Fibroblast of skin of back (primary cell): ENCODE measurements at regions not wholly inside any gene's neighbourhood (a gene's known extent, or its start where the extent isn't known, plus 50 kb on each side); places are given as distances from the start of the nearest gene placed in this dataset.

Experiments used
- DNase-seq: peaks from one replicate; pipeline ENCODE4 v3.0.0-alpha.2; 2013

- DNase-seq = no peak
Observed at GRCh38 chr3:71901645-71902044, 116.7 kb upstream of the PROK2 start.

GRCh38 chr3:71900057-71900456, 115.1 kb upstream of the PROK2 start:
- no peak for DNase-seq

- DNase-seq = no peak
Observed at GRCh38 chr3:71896751-71897150, 111.8 kb upstream of the PROK2 start.

DNA sequence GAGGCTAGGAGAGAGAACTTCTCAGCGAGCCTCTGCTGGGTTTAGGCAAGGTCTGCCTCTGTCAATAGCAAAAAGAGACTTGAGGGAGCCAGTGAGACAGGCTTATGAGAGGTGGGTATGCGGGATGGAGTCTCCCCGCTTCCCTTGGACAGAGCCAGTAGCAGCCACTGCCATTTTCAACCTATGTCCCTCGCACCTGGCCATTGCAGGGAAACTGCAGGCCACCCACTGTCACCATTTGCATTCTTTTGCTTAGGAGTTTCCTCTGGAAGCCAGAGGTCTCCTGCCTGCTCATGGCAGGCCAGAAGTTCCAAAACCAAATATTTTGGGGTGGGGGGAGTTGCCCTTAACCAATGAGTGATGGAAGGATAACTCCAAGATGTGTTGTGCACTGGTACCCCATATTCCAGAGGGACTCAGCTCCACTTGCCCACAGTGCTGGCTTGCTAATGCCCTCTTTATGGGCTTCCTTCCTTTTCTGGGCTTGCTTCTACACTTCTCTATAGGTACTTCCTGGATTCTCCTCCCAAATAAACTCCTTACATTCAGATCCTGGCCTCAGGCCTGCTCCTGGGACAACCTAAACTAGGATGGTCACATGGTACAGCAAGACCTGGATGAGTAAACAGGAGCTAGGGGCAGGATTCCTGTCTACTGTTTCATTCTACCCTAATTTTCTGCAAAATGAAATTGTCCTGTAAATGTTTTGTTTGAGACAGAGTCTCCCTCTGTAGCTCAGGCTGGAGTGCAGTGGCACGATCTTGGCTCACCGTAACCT, 108.9 kb upstream of the PROK2 start:
- DNase-seq = no peak

GRCh38 chr3:71893122-71893521, 108.2 kb upstream of the PROK2 start:
- DNase-seq = no peak

GRCh38 chr3:71891483-71891882, 106.5 kb upstream of the PROK2 start:
- DNase-seq = peak; percentile 7

DNA sequence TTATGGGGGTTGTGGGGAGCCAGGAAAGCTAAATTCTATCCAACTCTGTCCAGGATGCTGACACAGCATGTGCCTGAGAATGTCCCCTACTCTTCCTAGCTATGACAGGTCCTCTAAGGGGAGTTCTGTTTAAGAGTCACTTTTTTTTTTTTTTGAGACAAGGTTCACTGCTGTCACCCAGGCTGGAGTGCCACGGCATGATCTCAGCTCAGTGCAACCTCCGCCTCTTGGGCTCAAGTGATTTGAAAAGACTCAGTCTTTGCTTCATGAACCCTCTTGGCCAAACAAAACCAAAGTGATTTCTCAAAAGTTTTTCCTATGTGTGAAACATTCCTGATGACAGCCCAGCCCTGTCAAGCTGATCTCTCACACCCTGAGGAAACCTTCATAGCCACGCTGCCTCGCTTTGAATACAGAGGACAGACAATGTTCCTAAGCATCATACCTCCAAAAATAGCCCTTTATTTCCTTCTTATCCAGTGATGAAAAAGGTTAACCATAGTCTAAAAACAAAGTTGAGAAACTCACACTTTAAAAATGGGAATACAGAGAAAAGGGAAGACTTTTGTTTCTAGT, 105.5 kb upstream of the PROK2 start:
- DNase-seq = no peak

DNA sequence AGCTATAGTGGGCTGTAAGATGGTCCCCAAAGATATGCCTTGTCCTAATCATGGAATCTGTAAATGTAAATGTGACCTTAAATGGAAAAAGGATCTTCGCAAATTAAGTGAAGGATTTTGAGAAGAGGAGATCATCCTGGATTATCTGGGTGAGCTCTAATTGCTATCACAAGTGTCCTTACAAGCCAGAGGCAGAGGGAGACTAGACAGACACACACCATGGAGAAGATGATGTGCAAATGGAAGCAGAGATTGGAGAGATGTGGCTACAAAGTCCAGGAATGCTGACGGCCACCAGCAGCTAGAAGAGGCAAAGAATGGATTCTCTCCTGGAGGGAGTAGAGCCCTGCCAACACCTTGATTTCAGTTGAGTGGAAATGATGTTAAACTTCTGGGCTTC, 102.3 kb upstream of the PROK2 start:
- DNase-seq = no peak

DNA sequence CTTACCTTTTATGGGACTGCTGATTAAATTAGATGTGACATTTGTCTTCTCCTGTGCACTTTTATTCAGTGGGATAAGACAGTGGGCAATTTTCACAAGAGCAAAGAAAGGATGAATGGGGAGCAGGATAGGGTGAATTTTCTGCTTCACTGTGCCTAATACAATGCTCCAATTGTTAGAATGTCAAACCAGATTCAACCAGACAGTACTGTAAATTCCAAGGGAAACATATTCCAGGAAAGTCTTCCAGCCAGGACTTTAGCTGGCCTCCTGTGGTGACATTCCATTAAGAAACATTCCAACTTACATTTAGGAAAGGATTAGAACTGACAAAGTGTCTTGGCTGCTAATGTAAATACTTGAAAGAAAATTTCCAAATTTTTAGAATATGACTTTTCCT, 100.1 kb upstream of the PROK2 start:
- DNase-seq = peak; percentile 58

GRCh38 chr3:71881732-71882131, 96.8 kb upstream of the PROK2 start:
- no peak for DNase-seq

DNA sequence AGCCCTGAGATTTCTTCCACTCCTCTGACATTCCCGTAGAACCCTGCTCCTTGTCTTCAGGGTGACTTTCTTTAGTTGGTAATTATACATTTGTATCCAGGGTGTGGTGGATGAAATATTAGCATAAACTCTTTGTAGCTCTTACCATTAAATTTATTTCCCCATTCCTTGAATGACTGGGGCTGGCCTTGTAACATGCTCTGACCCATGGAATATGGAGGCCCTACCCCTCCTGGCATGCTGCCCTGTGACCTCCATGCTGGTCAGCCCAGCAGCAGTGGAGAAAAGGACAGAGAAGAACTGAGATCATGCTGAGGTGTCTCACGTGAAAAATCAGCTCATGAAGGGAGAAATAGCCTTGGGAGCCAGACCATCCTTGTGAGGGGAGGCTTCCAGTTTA, 96.1 kb upstream of the PROK2 start:
- DNase-seq = no peak

GRCh38 chr3:71879089-71879488, 94.1 kb upstream of the PROK2 start:
- no peak for DNase-seq

DNA sequence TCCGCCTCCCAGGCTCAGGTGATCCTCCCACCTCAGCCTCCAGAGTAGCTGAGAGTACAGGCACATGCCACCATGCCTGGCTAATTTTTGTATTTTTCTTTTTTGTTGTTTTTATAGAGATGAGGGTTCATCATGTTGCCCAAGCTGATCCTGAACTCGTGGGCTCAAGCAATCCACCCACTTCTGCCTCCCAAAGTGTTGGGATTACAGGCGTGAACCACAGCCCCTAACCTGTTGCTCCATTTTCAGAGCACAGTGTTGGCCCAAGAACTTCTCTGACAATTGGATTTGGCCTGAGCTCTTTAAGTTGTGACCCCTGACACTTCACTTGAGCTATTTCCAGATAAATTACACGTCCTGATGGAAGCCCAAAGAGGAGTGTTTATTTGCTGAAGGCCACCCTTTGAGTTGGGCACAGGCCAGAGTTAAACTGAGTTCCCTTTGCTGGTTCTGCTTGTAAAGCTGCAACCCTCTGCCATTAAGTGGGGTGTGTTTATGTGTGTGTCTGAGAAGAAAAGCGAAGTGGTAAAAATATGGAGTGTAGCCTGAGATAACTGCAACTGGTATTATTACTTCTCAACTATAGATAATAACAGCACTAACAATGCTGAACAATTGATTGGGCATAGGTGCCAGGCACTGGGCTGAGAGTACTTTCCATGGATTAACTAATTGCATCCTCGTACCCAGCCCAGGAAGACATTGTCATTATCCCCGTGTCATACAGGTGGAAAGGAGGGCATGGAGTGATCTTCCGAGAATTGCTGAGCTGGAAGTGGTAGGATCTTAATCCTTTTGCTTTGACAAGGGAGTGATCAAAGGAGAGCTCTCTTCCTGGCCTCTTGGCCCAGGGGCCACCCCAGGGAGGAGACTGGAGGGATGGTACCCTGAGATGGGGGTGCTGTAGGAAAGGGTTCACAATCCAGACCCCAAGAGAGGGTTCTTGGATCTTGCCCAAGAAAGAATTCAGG, 91.5 kb upstream of the PROK2 start:
- no peak for DNase-seq

GRCh38 chr3:71875461-71875947, 90.6 kb upstream of the PROK2 start:
- DNase-seq = peak; percentile 70

- no peak for DNase-seq
Observed at GRCh38 chr3:71874618-71875017, 89.7 kb upstream of the PROK2 start.

GRCh38 chr3:71873093-71873611, 88.2 kb upstream of the PROK2 start:
- DNase-seq = no peak

DNA sequence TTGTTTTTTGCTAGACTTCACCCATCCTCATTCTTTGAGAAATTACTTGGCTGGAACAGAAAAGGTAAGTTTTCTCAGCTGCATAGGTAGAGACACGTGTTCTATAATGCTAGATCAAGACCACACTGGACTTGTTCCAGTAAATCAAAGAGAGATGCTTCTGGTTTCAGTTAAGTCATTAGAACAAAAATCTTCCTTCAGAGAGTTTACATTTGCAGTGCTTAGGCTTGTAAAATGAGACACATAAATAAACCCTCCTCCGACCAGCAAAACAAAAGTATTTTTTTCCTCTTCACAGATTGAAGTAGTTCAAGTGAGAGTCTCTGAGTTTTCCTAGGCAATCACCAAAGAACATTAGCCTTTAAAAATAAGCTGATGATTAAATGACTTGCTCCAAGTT, 87.3 kb upstream of the PROK2 start:
- no peak for DNase-seq

GRCh38 chr3:71870966-71871512, 86.1 kb upstream of the PROK2 start:
- no peak for DNase-seq

GRCh38 chr3:71868876-71869275, 83.9 kb upstream of the PROK2 start:
- DNase-seq = no peak

- DNase-seq = no peak
Observed at GRCh38 chr3:71865727-71866126, 80.8 kb upstream of the PROK2 start.

GRCh38 chr3:71863563-71864190, 78.7 kb upstream of the PROK2 start:
- DNase-seq = no peak
